Common myeloid progenitor, CD34-positive (primary cell): ENCODE measurements at regions not wholly inside any gene's neighbourhood (a gene's known extent, or its start where the extent isn't known, plus 50 kb on each side); places are given as distances from the start of the nearest gene placed in this dataset.

Experiments
- CTCF ChIA-PET: fragments of 350-600 bp; sonication (Branson Sonifier 250); formaldehyde crosslinking; loops from one replicate; lab custom pipeline; 2021; ENCODE audit warnings: antibody characterized with exemption; lab: Charles Lee
- POLR2A ChIA-PET: fragments of 350-600 bp; sonication (Branson Sonifier 250); formaldehyde crosslinking; loops from one replicate; lab custom pipeline; 2021; ENCODE audit warnings: antibody characterized with exemption; lab: Charles Lee
- DNase-seq, 3 donors: peaks; one replicate each; pipeline versions ENCODE4 v3.0.0 to v3.0.0-alpha.2; 2013
- H3K27ac ChIP-seq, 2 experiments: 1 replicate in 1 of 2; 2 replicates in 1 of 2; pipeline ENCODE4 v1.7.0; 2013; ENCODE audit warnings: inconsistent platforms in 2 of 2, low read length in 2 of 2, mild to moderate bottlenecking in 2 of 2, low read depth in 1 of 2, moderate library complexity in 1 of 2; ENCODE audit not compliant: severe bottlenecking in 2 of 2, insufficient read depth in 1 of 2, poor library complexity in 1 of 2
- H3K27me3 ChIP-seq, 5 experiments: replicated peaks in 2 of 5; 1 replicate in 3 of 5; 2 replicates in 2 of 5; pipeline versions ENCODE4 v1.6.1 to v1.7.0; 2013; ENCODE audit warnings: low read length in 4 of 5, mild to moderate bottlenecking in 2 of 5, moderate library complexity in 2 of 5, inconsistent platforms in 1 of 5; ENCODE audit not compliant: insufficient read depth in 5 of 5, control insufficient read depth in 4 of 5
- H3K36me3 ChIP-seq, 4 experiments: 1 replicate in 2 of 4; 2 replicates in 2 of 4; pipeline versions ENCODE4 v1.6.1 to v1.7.0; 2013; ENCODE audit warnings: low read length in 3 of 4, control low read depth in 1 of 4, mild to moderate bottlenecking in 1 of 4; ENCODE audit not compliant: control insufficient read depth in 4 of 4, insufficient read depth in 4 of 4
- H3K4me1 ChIP-seq, 4 experiments: 1 replicate in 3 of 4; 2 replicates in 1 of 4; pipeline versions ENCODE4 v1.6.1 to v1.7.1; 2013; ENCODE audit warnings: low read length in 3 of 4, mild to moderate bottlenecking in 3 of 4, control low read depth in 1 of 4, inconsistent platforms in 1 of 4, moderate library complexity in 1 of 4; ENCODE audit not compliant: control insufficient read depth in 4 of 4, insufficient read depth in 4 of 4; ENCODE audit errors: control extremely low read depth in 1 of 4
- H3K4me3 ChIP-seq, 7 experiments: 1 replicate in 4 of 7; 2 replicates in 3 of 7; pipeline versions ENCODE4 v1.5.1 to v1.7.0; 2013; ENCODE audit warnings: mild to moderate bottlenecking in 7 of 7, low read length in 6 of 7, moderate library complexity in 6 of 7, inconsistent platforms in 2 of 7, low read depth in 2 of 7, control low read depth in 1 of 7; ENCODE audit not compliant: insufficient read depth in 4 of 7, control insufficient read depth in 1 of 7; ENCODE audit errors: extremely low read depth in 1 of 7
- H3K9me3 ChIP-seq, 5 experiments: 1 replicate in 4 of 5; 2 replicates in 1 of 5; pipeline versions ENCODE4 v1.6.1 to v1.7.1; 2013; ENCODE audit warnings: low read length in 4 of 5, mild to moderate bottlenecking in 2 of 5, inconsistent platforms in 1 of 5, low read depth in 1 of 5, moderate library complexity in 1 of 5; ENCODE audit not compliant: control insufficient read depth in 4 of 5, insufficient read depth in 2 of 5; ENCODE audit errors: control extremely low read depth in 1 of 5
- WGBS: methylation state at CpG from one replicate; pipeline ENCODE4 v1.1.5; 2013; ENCODE audit not compliant: insufficient coverage; 5-methylcytosine and 5-hydroxymethylcytosine counted together

DNA sequence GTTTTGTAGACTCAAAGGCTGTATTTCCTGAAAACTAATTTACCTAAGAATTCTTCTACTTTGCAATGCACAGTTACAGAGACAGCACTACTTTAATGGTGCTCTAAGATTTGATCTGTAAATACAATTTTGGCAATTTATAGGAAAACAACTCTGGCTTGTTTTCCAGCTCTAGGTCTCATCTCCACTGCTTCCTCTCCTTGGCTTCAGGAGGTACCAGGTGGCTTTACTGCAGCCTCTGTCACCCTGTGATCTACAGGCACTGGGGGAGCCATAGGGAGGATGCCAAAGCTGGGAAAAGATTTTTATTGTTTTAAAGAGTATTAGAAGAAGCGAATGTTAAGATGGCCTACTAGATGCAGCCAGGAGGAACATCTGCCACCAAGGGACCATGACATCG lies 1563.6 kb downstream of the OLFM4 start:
- Histone ChIP-seq H3K27ac (no peak overlapping the region), H3K4me1 (no peaks in the 10 kb centered on the region), H3K4me3 (no peak overlapping the region), H3K36me3 (no peaks in the 10 kb centered on the region), H3K27me3 (no peaks in the 10 kb centered on the region), H3K9me3 (peaks cover 0 to 4% (median 0%) of the 10 kb centered on the region in 5 experiments)
- DNase-seq, result no peak
- 92% methylated on average over 2 of the region's 2 CpGs for WGBS
- ChIA-PET CTCF (no interaction called here), POLR2A (no interaction called here)

DNA sequence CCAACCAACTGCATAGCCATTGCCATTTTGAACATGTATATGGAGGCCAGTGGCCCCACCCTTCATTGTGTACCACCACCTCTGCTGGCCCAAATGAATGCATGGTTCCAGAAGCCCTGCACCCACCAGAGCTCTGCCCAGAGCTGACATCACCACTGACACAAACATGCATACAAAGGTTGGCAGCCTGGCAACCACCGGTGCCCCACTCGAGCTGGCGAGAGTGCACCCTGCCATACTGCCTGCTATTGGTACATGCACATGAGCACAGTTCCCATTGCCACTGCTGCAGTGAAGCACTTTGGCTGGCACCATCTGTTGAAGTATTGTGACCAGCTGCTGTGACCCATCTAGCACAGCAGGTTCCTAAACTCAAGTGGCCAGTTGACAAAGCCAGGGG lies 1564.9 kb downstream of the OLFM4 start:
- no peak for DNase-seq
- H3K27me3 ChIP-seq, result no peaks in the 10 kb centered on the region
- ChIA-PET CTCF (no interaction called here), POLR2A (no interaction called here)
- H3K4me3 ChIP-seq, result no peak overlapping the region
- no peaks in the 10 kb centered on the region for H3K36me3 ChIP-seq
- no peak overlapping the region for H3K27ac ChIP-seq
- H3K4me1 ChIP-seq, result no peaks in the 10 kb centered on the region
- peaks cover 0 to 4% (median 0%) of the 10 kb centered on the region in 5 experiments for H3K9me3 ChIP-seq
- 93% methylated on average over 3 of the region's 3 CpGs for WGBS

- Histone ChIP-seq H3K27ac (no peak overlapping the region), H3K36me3 (no peaks in the 10 kb centered on the region), H3K4me3 (no peak overlapping the region), H3K4me1 (no peaks in the 10 kb centered on the region), H3K27me3 (no peaks in the 10 kb centered on the region), H3K9me3 (peaks cover 0 to 4% (median 0%) of the 10 kb centered on the region in 5 experiments)
- 60% methylated on average over 1 of the region's 4 CpGs for WGBS
- DNase-seq, result no peak
- ChIA-PET CTCF (no interaction called here), POLR2A (no interaction called here)
Measured at GRCh38 chr13:54597540-54598088, 1569.0 kb downstream of the OLFM4 start.

GRCh38 chr13:54599413-54599812 lies 1570.8 kb downstream of the OLFM4 start:
- Histone ChIP-seq H3K4me3 (no peak overlapping the region), H3K36me3 (no peaks in the 10 kb centered on the region), H3K4me1 (no peaks in the 10 kb centered on the region), H3K27ac (no peak overlapping the region), H3K27me3 (no peaks in the 10 kb centered on the region), H3K9me3 (no peaks in the 10 kb centered on the region)
- POLR2A ChIA-PET, result no interaction called here
- WGBS, result no CpG with 5 or more reads among the region's 1 CpG
- no peak for DNase-seq
- CTCF ChIA-PET, result no interaction called here

GRCh38 chr13:54606944-54607343 lies 1578.3 kb downstream of the OLFM4 start:
- no peaks in the 10 kb centered on the region for H3K4me1 ChIP-seq
- no peaks in the 10 kb centered on the region for H3K27me3 ChIP-seq
- DNase-seq, result no peak
- CTCF ChIA-PET, result no interaction called here
- no peak overlapping the region for H3K27ac ChIP-seq
- no peak overlapping the region for H3K4me3 ChIP-seq
- H3K9me3 ChIP-seq, result no peaks in the 10 kb centered on the region
- POLR2A ChIA-PET, result no interaction called here
- no CpG with 5 or more reads among the region's 1 CpG for WGBS
- no peaks in the 10 kb centered on the region for H3K36me3 ChIP-seq

DNA sequence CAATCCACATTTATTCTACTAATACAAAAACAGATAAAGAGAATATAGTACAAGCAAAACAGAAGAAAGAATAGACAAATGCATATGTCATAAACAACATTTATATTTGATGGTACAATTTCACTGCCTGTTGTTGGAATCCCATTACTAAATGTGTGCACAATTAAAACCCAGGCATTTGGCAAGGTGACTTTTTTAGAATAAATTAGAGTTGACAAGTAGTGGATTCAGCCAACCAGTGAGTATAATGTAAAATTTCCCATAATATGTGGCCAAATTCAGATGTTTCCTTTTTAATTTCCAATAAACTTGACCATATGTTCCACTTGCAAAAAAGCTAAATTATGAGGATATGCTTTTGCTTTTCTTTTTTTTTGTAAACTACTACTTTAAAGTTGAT lies 1578.8 kb downstream of the OLFM4 start:
- Histone ChIP-seq H3K36me3 (no peaks in the 10 kb centered on the region), H3K27me3 (no peaks in the 10 kb centered on the region), H3K4me1 (no peaks in the 10 kb centered on the region), H3K27ac (no peak overlapping the region), H3K9me3 (no peaks in the 10 kb centered on the region), H3K4me3 (no peak overlapping the region)
- POLR2A ChIA-PET, result no interaction called here
- CTCF ChIA-PET, result interaction anchor here (0.6 to 1.0 kb wide), 2 partner anchors 46 to 65 kb away, joined by 3 to 5 read pairs; no protein-coding TSS in a partner anchor
- no peak for DNase-seq

DNA sequence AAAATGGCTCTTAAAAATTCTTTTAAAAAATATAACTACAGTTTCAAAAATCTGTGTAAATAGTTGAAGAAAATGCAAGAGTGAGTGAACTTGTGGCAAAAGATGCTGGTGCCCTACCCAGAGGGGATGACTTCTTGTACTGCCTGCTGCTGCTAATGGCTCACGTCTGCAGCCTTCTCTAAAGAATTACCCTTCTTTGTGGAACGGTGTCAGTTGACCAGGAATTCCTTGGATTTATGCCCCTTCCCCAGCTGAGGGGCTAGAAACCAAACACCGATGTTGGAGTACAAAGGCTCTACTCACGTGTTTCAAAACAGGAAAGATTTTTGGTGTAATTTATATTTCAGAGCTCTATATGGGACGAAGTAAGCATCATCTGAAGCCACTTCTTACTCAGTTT lies 1582.8 kb downstream of the OLFM4 start:
- H3K27me3 ChIP-seq, result no peaks in the 10 kb centered on the region
- DNase-seq, result no peak
- no peak overlapping the region for H3K27ac ChIP-seq
- no peak overlapping the region for H3K4me3 ChIP-seq
- WGBS, result 63% methylated on average over 3 of the region's 5 CpGs
- CTCF ChIA-PET, result no interaction called here
- no peaks in the 10 kb centered on the region for H3K4me1 ChIP-seq
- no peaks in the 10 kb centered on the region for H3K9me3 ChIP-seq
- H3K36me3 ChIP-seq, result no peaks in the 10 kb centered on the region
- POLR2A ChIA-PET, result no interaction called here
